ENCODE measurements at regions not wholly inside any gene's neighbourhood (a gene's known extent, or its start where the extent isn't known, plus 50 kb on each side); places are given as distances from the start of the nearest gene placed in this dataset.

GRCh38 chr3:106172780-106173179 is 304.0 kb upstream of the CBLB start (continued):
- no peak for TF ChIP-seq NANOG (IDR thresholded peaks at IDR 0.05; ENCODE audit: borderline replicate concordance)
- no peak for TF ChIP-seq POLR2AphosphoS5 (IDR thresholded peaks at IDR 0.05; ENCODE audit: low read depth)
- TF ChIP-seq CREB1 (CRISPR knock-in tag; IDR thresholded peaks at IDR 0.05; ENCODE audit: low read depth) = no peak
- no peak for TF ChIP-seq ZNF114 (CRISPR knock-in tag; IDR thresholded peaks at IDR 0.05)

GRCh38 chr3:106175276-106175675 is 306.5 kb upstream of the CBLB start:
- TF ChIP-seq EZH2phosphoT487 (IDR thresholded peaks at IDR 0.05; ENCODE audit: unreplicated experiment) (no peak), JUNB (IDR thresholded peaks at IDR 0.05; ENCODE audit: unreplicated experiment) (no peak), STAT1 (IDR thresholded peaks at IDR 0.05; ENCODE audit: unreplicated experiment) (no peak), CTCF (conservative IDR thresholded peaks at IDR 0.05; ENCODE audit: low read depth in 2 of 2) (no peak), NANOG (IDR thresholded peaks at IDR 0.05; ENCODE audit: borderline replicate concordance) (no peak), ZNF462 (CRISPR knock-in tag; IDR thresholded peaks at IDR 0.05) (no peak), ZNF331 (CRISPR knock-in tag; IDR thresholded peaks at IDR 0.05; ENCODE audit: low read depth) (no peak), ETS1 (IDR thresholded peaks at IDR 0.05) (no peak), POLR2AphosphoS5 (IDR thresholded peaks at IDR 0.05; ENCODE audit: low read depth) (no peak), REST (IDR thresholded peaks at IDR 0.05; ENCODE audit: unreplicated experiment) (no peak), EZH2 (IDR thresholded peaks at IDR 0.05; ENCODE audit: low read depth, unreplicated experiment) (no peak), ZNF114 (CRISPR knock-in tag; IDR thresholded peaks at IDR 0.05) (no peak), CREB1 (CRISPR knock-in tag; IDR thresholded peaks at IDR 0.05; ENCODE audit: low read depth) (no peak)
- no peak for DNase-seq (ENCODE audit: low spot score)
- Mint-ChIP-seq H3K27ac (no peak overlapping the region), H3K36me3 (ENCODE audit: low read depth) (no peaks in the 10 kb centered on the region), H3K4me1 (peaks cover 9% of the 10 kb centered on the region), H3K9me3 (no peaks in the 10 kb centered on the region), H3K27me3 (ENCODE audit: insufficient read depth, low read depth, poor library complexity) (no peaks in the 10 kb centered on the region), H3K4me3 (no peak overlapping the region)
- ATAC-seq = no peak
- no peaks in the 10 kb centered on the region for H3F3A ChIP-seq (replicated peaks; ENCODE audit: low read depth)
- H3K4me1 ChIP-seq (ENCODE audit: insufficient read depth) = peaks cover 17% of the 10 kb centered on the region; the same call in 1 of the 2 replicates
- H4K20me1 ChIP-seq (replicated peaks; ENCODE audit: insufficient read depth) = no peaks in the 10 kb centered on the region
- H3K79me2 ChIP-seq (replicated peaks; ENCODE audit: insufficient read depth) = no peaks in the 10 kb centered on the region
- no peak overlapping the region for H3K27ac ChIP-seq (ENCODE audit: low read depth)
- no peak overlapping the region for H2AFZ ChIP-seq
- no peaks in the 10 kb centered on the region for H3K36me3 ChIP-seq (ENCODE audit: insufficient read depth)
- no peak overlapping the region for H3K4me3 ChIP-seq
- no peaks in the 10 kb centered on the region for H3K27me3 ChIP-seq (ENCODE audit: insufficient read depth)
- H3K9me2 ChIP-seq (ENCODE audit: insufficient read depth) = no peaks in the 10 kb centered on the region; the same call in 1 of the 2 replicates
- peak overlapping the region; percentile 22 for H3K4me2 ChIP-seq

Measured in GM23338 (cell line).